ENCODE measurements at regions not wholly inside any gene's neighbourhood (a gene's known extent, or its start where the extent isn't known, plus 50 kb on each side); places are given as distances from the start of the nearest gene placed in this dataset.
A peak's percentile ranks its signal among the peaks of the same experiment; 100 is the strongest.

GRCh38 chr5:73311291-73312110 is 137.1 kb downstream of the FOXD1 start:
- DNase-seq (ENCODE audit: low read depth, low spot score), result peak; percentile 68

DNA sequence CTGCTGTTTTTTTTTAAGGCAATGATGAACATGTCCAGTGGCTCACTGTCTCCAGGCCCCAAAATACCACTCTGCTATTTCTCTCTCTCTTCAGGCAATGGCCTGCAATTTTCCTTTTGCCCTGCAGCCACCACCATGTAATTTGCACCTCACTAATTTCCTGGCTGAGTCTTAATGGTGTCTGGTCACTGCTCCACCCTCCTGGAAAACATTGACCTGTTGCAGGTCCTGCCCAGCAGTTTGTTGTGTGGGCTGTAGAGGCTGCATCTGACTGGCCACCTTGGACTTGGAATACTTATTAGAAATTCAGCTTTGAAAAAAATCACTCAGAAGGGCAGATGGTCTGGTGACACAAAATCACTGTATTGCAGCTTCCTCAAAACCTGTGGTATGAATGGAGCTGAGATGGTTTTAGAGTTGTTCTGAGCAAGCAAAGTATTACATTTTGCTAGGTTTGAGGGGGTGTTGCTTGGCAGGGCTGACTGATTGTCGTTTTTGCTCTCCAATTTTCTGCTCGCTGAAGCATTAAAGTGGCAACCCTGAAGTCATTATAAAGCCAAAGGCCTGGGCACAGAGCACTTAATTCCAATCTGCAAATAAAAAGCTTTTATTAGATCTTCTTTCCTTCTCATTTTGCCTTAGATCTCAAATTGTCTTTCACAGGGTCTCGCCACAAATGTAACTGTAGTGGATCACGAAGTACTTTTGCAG is 134.8 kb downstream of the TMEM174 start:
- no peak for DNase-seq (ENCODE audit: low read depth, low spot score)

DNA sequence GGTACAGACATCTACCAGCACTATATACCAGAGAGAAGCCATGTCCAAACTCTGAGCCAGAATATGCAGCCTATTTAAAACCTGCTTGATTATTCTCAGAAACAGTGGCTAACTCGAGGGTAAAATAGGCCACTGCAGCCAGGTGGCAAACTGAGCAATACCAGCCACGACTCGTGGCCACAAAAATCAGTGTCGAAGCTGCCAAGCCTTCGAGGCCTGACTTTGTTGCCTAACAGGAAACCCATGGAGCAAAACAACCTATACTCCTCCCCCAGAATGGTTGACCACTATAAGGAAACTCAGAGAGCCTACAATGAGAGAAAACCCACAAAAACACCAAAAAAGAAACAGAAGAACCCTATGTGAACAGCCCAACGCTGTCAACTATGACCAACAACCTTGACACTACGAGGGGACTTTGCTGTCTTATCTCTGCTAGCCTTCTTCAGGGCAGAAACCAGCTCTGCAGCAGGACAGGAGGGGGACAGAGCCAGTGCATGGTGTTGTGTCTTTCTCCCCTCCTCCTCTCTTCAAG is 133.8 kb downstream of the TMEM174 start:
- DNase-seq (ENCODE audit: low read depth, low spot score), result no peak

DNA sequence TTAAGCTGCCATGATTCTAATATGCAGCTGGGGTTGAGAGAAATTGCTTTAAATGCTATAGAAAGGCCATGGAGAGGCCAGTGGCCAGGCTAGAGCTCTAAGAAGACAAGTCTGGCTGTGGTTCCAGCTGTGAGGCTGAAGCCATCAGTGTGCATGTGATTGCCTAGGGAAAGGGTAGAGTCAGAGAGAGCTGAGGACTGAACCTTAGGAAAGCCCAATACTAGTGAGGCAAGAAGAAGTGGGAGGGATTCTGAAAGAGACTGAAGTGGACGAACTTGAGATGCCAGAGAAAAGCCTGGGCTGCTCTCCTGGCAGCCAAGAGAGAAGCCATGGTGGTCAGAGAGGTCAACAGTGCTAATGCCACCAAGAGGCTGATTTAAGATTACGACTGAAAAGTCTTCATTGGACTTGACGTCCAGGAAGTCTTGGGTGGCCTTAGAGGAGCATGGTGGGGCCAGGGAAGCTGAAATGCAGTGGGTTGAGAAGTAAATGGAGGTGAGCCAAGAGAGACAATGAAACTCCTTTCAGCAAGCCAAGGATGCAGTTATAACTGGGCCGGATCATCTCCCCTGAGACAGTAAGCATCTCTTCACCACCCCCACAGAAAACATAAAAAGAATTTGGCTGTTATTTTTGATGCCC is 133.2 kb downstream of the TMEM174 start:
- DNase-seq (ENCODE audit: low read depth, low spot score), result no peak

DNA sequence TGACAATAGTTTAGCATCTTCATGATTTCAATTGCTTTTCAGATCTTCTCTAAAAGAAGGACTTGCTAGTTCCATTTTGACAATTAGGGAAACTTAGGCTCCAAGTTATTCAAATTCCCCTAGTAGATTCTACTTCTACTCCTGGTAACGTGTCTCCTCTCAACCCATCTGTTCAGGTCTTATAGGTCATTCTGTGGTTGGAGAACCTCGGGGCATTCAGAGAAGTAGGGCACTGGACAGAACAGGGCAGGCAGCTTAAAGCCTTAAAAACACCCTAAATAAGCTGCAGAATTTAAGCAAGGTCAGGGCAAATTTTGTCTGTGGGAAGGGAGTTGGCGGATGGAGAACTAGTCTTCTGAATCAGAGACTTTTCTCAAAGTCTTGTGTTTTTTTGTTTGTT is 132.4 kb downstream of the TMEM174 start:
- DNase-seq (ENCODE audit: low read depth, low spot score), result no peak

- no peak for DNase-seq (ENCODE audit: low read depth, low spot score)
These were observed 131.4 kb downstream of the TMEM174 start for GRCh38 chr5:73304381-73304780.

DNA sequence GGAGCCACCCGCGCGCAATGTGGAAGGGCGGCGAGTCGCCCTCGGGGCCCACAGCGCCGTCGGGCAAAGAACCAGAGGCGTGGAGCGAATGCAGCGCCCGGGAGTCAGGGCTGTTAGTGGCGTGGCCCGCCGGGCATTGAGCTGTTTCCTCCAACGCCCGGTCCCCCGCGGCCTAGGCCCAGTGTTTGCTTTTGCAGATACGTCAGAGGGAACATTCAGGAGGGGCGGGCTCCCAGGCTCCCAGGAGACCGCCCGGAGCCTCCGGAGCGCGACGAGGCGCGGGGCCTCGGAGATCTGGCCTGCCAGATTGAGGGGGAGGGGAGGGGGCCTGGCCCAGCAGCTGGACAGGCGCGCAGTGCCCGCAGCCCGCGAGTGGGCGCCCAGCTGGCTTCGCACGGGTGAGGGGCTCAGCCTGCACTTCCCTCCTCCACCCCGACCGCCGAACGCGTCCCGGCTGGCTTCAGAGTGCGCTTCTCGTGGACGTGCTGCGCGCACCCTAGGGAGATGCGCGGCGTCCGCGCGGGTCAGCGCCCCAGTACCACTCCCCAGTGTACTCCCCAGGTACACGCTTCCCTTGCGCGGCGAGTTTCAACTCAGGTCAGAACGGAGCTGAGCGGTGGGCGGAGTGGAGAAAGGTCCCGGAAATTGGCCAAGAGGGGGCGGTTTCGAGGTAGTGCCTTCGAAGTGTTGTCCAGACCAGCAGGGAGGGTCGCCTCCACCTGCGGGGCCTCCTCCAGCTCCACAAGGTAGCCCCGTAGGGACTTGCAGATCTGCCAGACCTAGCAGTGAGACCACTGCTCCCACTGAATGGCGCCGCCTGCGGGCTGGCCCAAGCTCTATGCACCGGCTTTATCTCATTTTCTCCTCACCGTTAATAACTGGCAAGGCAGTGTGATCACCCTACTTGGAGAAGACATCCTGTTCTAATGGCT is 130.4 kb downstream of the TMEM174 start:
- no peak for DNase-seq (ENCODE audit: low read depth, low spot score)

- no peak for DNase-seq (ENCODE audit: low read depth, low spot score)
These were observed 129.8 kb downstream of the TMEM174 start for GRCh38 chr5:73302797-73303147.

GRCh38 chr5:73301208-73301901 is 128.4 kb downstream of the TMEM174 start:
- no peak for DNase-seq (ENCODE audit: low read depth, low spot score)

DNA sequence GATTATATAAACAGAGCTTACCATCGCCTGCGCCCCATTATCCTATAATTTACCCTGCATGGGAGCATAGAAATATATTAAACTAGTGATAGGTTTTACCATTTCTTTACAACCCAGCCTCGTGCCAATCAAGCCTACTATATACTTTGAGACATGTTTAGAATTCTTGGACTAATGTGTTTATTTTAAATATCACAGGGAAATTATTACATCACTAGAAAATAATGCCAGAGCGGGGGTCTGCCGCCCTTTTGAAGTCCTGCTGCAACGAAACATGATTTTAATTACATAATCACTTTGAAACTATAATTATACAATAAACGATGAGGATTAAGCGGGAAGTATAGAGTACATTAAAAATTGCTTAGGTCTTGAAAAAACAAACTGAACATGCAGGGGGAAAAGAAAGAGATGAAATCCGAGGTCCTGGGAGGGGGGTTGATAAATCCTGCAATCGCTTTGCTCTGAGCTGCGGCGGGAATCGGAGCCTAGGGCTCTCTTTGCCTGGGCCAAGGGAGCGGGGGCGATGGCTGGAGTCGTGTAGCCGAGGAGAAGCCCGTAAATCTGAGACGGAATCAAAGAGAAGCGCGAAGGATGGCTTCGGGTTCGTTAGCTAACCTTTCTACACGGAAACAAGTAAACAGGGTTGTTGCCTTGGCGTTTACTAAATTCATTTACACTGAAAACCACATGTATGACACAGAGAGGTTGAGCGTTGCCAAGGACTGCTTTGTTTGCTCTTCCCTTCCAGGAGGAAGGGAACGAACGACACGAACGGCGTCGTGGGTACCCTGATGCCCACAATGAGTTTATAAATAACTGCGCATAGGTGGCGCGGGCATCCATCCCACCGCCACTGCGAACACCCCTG is 127.6 kb downstream of the TMEM174 start:
- no peak for DNase-seq (ENCODE audit: low read depth, low spot score)

DNA sequence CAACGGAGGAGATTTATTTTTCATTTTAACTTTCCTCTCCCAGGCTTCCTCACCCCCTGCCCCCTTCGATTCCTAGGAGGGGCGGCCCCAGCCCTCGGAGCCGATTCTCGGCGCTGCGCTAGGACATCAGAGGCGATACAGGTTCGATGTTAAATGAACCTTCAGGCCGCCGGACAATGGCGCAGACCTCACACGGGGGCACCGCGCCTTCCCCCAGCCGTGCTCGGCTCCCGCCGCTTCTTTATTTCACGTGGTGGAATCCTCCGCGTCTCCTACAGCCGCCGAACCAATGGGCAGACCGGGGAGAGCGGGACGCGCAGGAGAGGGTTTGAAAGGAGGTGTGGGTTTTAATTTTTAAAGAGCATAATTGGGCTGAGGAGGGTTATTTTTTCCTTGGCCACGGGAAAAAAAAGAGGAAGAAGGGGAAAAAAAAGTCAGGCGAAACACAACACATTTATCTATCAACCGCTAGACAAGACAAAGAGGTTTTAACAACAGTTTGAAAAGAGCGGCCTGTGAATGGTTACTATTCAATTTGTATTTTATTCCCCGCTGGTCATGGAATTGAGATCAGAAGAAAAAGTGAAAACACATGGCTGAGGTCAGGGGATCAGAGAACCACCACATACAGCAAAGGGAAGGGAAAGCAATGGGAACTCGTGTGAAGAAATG is 126.8 kb downstream of the TMEM174 start:
- DNase-seq (ENCODE audit: low read depth, low spot score), result no peak

- no peak for DNase-seq (ENCODE audit: low read depth, low spot score)
These were observed 126.0 kb downstream of the TMEM174 start for GRCh38 chr5:73298772-73299630.

GRCh38 chr5:73298251-73298771 is 125.3 kb downstream of the TMEM174 start:
- no peak for DNase-seq (ENCODE audit: low read depth, low spot score)

DNA sequence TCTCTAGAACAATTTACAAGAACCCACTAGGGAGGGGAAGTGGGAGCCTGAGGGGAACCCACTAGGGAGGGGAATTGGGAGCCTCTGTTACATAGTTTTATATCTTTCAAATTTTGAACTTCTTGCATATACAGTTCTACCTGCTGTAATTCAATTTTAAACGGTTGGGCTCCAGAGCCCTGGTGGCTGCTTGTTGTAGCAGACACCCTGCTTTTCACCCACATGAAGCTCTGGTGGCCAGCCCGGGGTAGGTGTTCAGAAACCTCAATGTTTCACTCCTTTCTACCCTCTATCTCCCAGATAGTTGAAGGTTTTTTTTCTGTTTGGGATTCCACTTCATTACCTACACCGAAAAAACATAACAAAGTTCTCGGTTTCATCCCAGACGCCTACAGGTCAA is 124.4 kb downstream of the TMEM174 start:
- no peak for DNase-seq (ENCODE audit: low read depth, low spot score)

- no peak for DNase-seq (ENCODE audit: low read depth, low spot score)
These were observed 123.8 kb downstream of the TMEM174 start for GRCh38 chr5:73296772-73297171.

DNA sequence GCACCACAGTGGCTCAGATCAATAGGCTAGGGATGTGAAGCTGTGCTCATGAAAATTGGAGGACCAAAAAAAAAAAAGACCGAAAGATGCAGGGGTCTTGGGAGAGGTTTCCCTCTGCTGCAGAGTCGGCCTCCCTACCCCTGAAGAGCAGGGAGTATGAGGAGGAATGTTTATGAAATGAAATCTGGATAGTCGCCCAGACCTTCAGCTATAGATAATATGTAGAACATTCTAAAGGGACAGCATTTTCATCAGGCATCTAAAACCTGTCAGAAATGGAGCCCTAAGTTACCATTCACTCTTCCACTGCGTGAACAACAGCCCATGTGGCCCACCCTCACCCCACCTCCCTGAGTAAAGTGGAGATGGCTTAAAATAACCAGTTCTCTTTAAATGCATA is 122.9 kb downstream of the TMEM174 start:
- DNase-seq (ENCODE audit: low read depth, low spot score), result no peak

DNA sequence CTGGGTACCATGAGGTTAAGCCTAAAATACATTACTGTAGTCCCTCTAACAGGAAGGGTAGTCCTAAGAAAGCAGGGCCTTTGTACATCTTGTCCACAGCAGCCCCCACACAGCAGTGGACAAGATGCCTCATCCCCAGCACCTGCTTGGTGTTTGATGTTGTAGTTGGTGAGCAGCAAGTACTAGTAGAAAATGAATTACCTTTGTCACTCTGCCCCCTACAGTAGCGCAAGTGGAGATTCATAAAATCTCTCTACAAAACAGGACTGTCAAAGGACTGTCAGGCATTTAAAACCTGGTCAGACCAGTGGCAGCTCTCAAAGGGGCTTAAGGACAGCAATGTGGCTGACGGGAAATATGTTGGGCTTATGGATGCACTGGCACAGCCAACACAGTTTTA is 122.5 kb downstream of the TMEM174 start:
- DNase-seq (ENCODE audit: low read depth, low spot score), result no peak
